Liver (tissue), 8 donors: ENCODE measurements at regions not wholly inside any gene's neighbourhood (a gene's known extent, or its start where the extent isn't known, plus 50 kb on each side); places are given as distances from the start of the nearest gene placed in this dataset.

Experiments used
- DNase-seq: peaks from one replicate; pipeline ENCODE4 v3.0.0-alpha.2; 2017; ENCODE audit warnings: low spot score
- H3K27ac ChIP-seq, 2 donors: one replicate each; pipeline ENCODE4 v1.7.0; 2013; ENCODE audit warnings: inconsistent platforms in 2 of 2, low read length in 2 of 2, control low read depth in 1 of 2, low read depth in 1 of 2, mild to moderate bottlenecking in 1 of 2
- H3K27me3 ChIP-seq, 4 donors: one replicate each; pipeline versions ENCODE4 v1.6.1 to v1.7.0; 2013; ENCODE audit warnings: low read length in 3 of 4, inconsistent platforms in 1 of 4, mild to moderate bottlenecking in 1 of 4, moderate library complexity in 1 of 4; ENCODE audit not compliant: control insufficient read depth in 4 of 4, insufficient read depth in 4 of 4
- H3K36me3 ChIP-seq, 4 donors: one replicate each; pipeline versions ENCODE4 v1.6.1 to v1.7.0; 2013; ENCODE audit warnings: low read length in 3 of 4, mild to moderate bottlenecking in 3 of 4, low read depth in 1 of 4, moderate library complexity in 1 of 4; ENCODE audit not compliant: control insufficient read depth in 4 of 4, insufficient read depth in 3 of 4
- H3K4me1 ChIP-seq, 4 donors: one replicate each; pipeline versions ENCODE4 v1.6.1 to v1.7.0; 2013; ENCODE audit warnings: low read length in 3 of 4, mild to moderate bottlenecking in 3 of 4, moderate library complexity in 1 of 4; ENCODE audit not compliant: control insufficient read depth in 4 of 4, insufficient read depth in 4 of 4
- H3K4me3 ChIP-seq, 3 donors: one replicate each; pipeline versions ENCODE4 v1.6.1 to v1.7.0; 2013; ENCODE audit warnings: low read length in 3 of 3, control low read depth in 1 of 3, low read depth in 1 of 3, mild to moderate bottlenecking in 1 of 3
- H3K9ac ChIP-seq, 2 donors: one replicate each; pipeline ENCODE4 v1.7.0; 2013; ENCODE audit warnings: low read length in 2 of 2, mild to moderate bottlenecking in 2 of 2, moderate library complexity in 2 of 2, control low read depth in 1 of 2, low read depth in 1 of 2
- H3K9me3 ChIP-seq, 4 donors: one replicate each; pipeline versions ENCODE4 v1.6.1 to v1.7.0; 2013; ENCODE audit warnings: low read length in 3 of 4; ENCODE audit not compliant: control insufficient read depth in 4 of 4
- EGR1 ChIP-seq, 2 donors: IDR thresholded peaks; 2 replicates each; pipeline ENCODE4 v1.6.1; 2016 to 2018; ENCODE audit warnings: antibody characterized with exemption in 2 of 2, low read depth in 2 of 2
- FOXA1 ChIP-seq: IDR thresholded peaks from 2 replicates; pipeline ENCODE4 v1.6.1; 2016; ENCODE audit warnings: antibody characterized with exemption
- FOXA2 ChIP-seq: IDR thresholded peaks from 2 replicates; pipeline ENCODE4 v1.6.1; 2016; ENCODE audit warnings: antibody characterized with exemption
- GABPA ChIP-seq, 2 donors: IDR thresholded peaks in 1 of 2; conservative IDR thresholded peaks in 1 of 2; 2 replicates each; pipeline ENCODE4 v1.6.1; 2016; ENCODE audit warnings: antibody characterized with exemption in 2 of 2, mild to moderate bottlenecking in 1 of 2, moderate library complexity in 1 of 2
- HNF4G ChIP-seq: IDR thresholded peaks from 2 replicates; pipeline ENCODE4 v1.6.1; 2016; ENCODE audit warnings: antibody characterized with exemption
- JUND ChIP-seq, 2 donors: IDR thresholded peaks; 2 replicates each; pipeline ENCODE4 v1.6.1; 2016; ENCODE audit warnings: antibody characterized with exemption in 2 of 2
- MAX ChIP-seq: IDR thresholded peaks from 2 replicates; pipeline ENCODE4 v1.6.1; 2016; ENCODE audit warnings: antibody characterized with exemption
- NR2F2 ChIP-seq: IDR thresholded peaks from 2 replicates; pipeline ENCODE4 v1.6.1; 2016; ENCODE audit warnings: antibody characterized with exemption
- RXRA ChIP-seq, 2 donors: IDR thresholded peaks; 2 replicates each; pipeline ENCODE4 v1.6.1; 2017 to 2018; ENCODE audit warnings: antibody characterized with exemption in 2 of 2, mild to moderate bottlenecking in 1 of 2
- TAF1 ChIP-seq: conservative IDR thresholded peaks from 2 replicates; pipeline ENCODE4 v1.6.1; 2016; ENCODE audit warnings: antibody characterized with exemption, mild to moderate bottlenecking
- YY1 ChIP-seq: IDR thresholded peaks from 2 replicates; pipeline ENCODE4 v1.6.1; 2016; ENCODE audit warnings: antibody characterized with exemption, mild to moderate bottlenecking
- ZBTB33 ChIP-seq: IDR thresholded peaks from 2 replicates; pipeline ENCODE4 v1.6.1; 2016; ENCODE audit warnings: antibody characterized with exemption
- WGBS: extraction: QIAGEN DNeasy Blood & Tissue Kit; methylation state at CpG from one replicate; pipeline ENCODE4 v1.1.7; 2013; 5-methylcytosine and 5-hydroxymethylcytosine counted together
- TF ChIP-seq, protein P1 (sequence below): IDR thresholded peaks from 2 replicates; pipeline ENCODE4 v1.6.1; 2016; ENCODE audit warnings: antibody characterized with exemption
- TF ChIP-seq, protein P2 (sequence below): fragments of 150-350 bp; IDR thresholded peaks from 2 replicates; pipeline ENCODE4 v1.5.1; 2017; ENCODE audit warnings: improper control_type of control experiment, low read depth, low read length; ENCODE audit not compliant: missing input control
- donor health status: healthy.
- donor health status: healthy.
- donor health status: healthy.
- donor health status: healthy.
- donor health status: healthy.

DNA sequence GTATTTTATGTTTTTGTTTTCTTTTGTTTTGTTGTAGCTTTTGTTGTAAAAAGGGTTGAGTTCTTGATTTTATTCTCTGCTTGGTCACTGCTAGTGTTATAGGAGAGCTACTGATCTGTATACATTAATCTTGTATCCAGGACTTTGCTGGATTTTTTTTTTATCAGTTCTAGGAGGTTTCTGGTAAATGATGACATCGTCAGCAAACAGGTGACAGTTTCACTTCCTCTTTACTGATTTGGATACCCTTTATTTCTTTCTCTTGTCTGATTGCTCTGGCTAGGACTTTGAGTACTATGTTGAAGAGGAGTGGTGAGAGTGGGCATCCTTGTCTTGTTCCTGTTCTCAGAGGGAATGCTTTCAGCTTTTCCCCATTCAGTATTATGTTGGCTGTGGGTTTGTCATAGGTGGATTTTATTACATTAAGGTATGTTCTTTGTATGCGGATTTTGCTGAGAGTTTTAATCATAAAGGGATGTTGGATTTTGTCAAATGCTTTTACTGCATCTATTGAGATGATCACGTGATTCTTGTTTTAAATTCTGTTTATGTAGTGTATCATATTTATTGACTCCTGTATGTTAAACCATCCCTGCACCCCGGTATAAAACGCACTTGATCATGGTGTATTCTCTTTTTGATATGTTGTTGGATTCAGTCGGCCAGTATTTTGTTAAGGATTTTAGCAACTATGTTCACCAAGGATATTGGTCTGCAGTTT, 905.7 kb downstream of the LTN1 start:
- H3K27ac ChIP-seq = no peak overlapping the region
- H3K4me1 ChIP-seq = no peaks in the 10 kb centered on the region
- no peak overlapping the region for H3K4me3 ChIP-seq
- TF ChIP-seq HNF4G (no peak), RXRA (IDR thresholded peaks at IDR 0.05) (no peak), JUND (IDR thresholded peaks at IDR 0.05) (no peak), TAF1 (no peak), YY1 (no peak), FOXA1 (no peak), ZBTB33 (no peak), GABPA (IDR thresholded peaks at IDR 0.05 in 1 of 2, conservative IDR thresholded peaks at IDR 0.05 in 1 of 2) (no peak), NR2F2 (no peak)
- TF ChIP-seq, protein P1, sequence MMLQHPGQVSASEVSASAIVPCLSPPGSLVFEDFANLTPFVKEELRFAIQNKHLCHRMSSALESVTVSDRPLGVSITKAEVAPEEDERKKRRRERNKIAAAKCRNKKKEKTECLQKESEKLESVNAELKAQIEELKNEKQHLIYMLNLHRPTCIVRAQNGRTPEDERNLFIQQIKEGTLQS = no peak
- TF ChIP-seq, protein P2, sequence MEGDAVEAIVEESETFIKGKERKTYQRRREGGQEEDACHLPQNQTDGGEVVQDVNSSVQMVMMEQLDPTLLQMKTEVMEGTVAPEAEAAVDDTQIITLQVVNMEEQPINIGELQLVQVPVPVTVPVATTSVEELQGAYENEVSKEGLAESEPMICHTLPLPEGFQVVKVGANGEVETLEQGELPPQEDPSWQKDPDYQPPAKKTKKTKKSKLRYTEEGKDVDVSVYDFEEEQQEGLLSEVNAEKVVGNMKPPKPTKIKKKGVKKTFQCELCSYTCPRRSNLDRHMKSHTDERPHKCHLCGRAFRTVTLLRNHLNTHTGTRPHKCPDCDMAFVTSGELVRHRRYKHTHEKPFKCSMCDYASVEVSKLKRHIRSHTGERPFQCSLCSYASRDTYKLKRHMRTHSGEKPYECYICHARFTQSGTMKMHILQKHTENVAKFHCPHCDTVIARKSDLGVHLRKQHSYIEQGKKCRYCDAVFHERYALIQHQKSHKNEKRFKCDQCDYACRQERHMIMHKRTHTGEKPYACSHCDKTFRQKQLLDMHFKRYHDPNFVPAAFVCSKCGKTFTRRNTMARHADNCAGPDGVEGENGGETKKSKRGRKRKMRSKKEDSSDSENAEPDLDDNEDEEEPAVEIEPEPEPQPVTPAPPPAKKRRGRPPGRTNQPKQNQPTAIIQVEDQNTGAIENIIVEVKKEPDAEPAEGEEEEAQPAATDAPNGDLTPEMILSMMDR = no peak
- H3K9ac ChIP-seq = no peak overlapping the region
- WGBS = 92% methylated on average over 6 of the region's 6 CpGs
- no peaks in the 10 kb centered on the region for H3K36me3 ChIP-seq
- no peaks in the 10 kb centered on the region for H3K27me3 ChIP-seq
- DNase-seq = no peak
- no peaks in the 10 kb centered on the region for H3K9me3 ChIP-seq

- WGBS = 77% methylated on average over 2 of the region's 2 CpGs
- no peaks in the 10 kb centered on the region for H3K27me3 ChIP-seq
These were observed 907.7 kb downstream of the LTN1 start for GRCh38 chr21:28084951-28085350.

More at GRCh38 chr21:28084951-28085350, 907.7 kb downstream of the LTN1 start:
- H3K4me1 ChIP-seq = no peaks in the 10 kb centered on the region
- H3K9ac ChIP-seq = no peak overlapping the region
- H3K4me3 ChIP-seq = no peak overlapping the region
- H3K9me3 ChIP-seq = no peaks in the 10 kb centered on the region
- no peaks in the 10 kb centered on the region for H3K36me3 ChIP-seq
- DNase-seq = no peak
- no peak overlapping the region for H3K27ac ChIP-seq
- TF ChIP-seq, protein P1 = no peak
- TF ChIP-seq FOXA1 = no peak
- TF ChIP-seq ZBTB33 = no peak
- TF ChIP-seq EGR1 (IDR thresholded peaks at IDR 0.05; ENCODE audit: low read depth in 2 of 2) = no peak
- TF ChIP-seq FOXA2 = no peak
- TF ChIP-seq, protein P2 = no peak
- TF ChIP-seq MAX = no peak
